Ramos (cell line): ENCODE measurements at regions not wholly inside any gene's neighbourhood (a gene's known extent, or its start where the extent isn't known, plus 50 kb on each side); places are given as distances from the start of the nearest gene placed in this dataset.

Source experiments
- in situ Hi-C: fragments of 300-500 bp; cut with MboI; formaldehyde crosslinking; loops from one replicate; pipeline ENCODE4 v1.14.3; 2022; ENCODE audit warnings: low sequenced_read_pairs; ENCODE audit not compliant: unreplicated experiment

GRCh38 chr2:120401275-120402066 lies 55.5 kb downstream of the INHBB start:
- in situ Hi-C loops, result no loop called here

DNA sequence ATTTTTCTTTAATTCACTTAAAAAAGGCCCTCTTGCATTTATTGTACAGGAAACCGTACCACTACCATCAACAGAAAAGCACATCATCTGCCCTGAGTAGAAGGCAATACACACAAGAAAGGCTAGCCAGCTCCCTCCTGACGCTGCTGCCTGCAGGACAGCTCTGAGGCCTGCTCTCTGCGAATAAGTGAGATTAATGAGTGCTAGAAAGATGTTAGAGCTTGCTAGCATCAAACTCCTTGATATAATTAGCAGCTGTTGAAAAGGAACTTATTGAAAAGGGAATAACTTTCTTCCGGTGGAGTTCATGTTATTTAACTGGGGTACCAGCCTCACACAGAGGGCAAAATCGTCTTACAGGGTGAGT lies 56.1 kb downstream of the INHBB start:
- in situ Hi-C loops, result no loop called here

- in situ Hi-C loops, result no loop called here
Observed at GRCh38 chr2:120402508-120402907, 56.6 kb downstream of the INHBB start.

GRCh38 chr2:120403261-120403660 lies 57.3 kb downstream of the INHBB start:
- in situ Hi-C loops, result no loop called here

DNA sequence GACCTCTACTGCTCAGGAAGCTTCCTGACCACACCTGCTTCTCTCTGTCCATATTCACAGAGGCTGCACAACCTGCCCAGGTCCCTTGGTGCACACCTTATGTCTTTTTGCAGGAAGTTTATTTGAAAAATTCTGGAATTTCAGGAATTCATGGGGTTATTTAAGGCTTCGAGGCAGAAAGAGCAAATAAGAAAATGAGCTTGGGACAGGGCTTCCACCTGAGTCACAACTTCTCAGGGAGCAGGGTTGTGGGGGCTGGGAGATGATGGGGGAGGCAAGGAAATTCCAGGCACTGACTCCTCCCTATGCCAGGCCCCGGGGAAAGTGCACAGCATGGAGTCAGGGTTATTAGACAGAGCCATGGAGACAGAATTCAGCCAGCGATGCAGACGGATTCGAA lies 57.7 kb downstream of the INHBB start:
- in situ Hi-C loops, result no loop called here

- in situ Hi-C loops, result no loop called here
Observed at GRCh38 chr2:120404274-120404673, 58.3 kb downstream of the INHBB start.

GRCh38 chr2:120404941-120405758 lies 59.2 kb downstream of the INHBB start:
- in situ Hi-C loops, result no loop called here

GRCh38 chr2:120405759-120406099 lies 59.8 kb downstream of the INHBB start:
- in situ Hi-C loops, result no loop called here

DNA sequence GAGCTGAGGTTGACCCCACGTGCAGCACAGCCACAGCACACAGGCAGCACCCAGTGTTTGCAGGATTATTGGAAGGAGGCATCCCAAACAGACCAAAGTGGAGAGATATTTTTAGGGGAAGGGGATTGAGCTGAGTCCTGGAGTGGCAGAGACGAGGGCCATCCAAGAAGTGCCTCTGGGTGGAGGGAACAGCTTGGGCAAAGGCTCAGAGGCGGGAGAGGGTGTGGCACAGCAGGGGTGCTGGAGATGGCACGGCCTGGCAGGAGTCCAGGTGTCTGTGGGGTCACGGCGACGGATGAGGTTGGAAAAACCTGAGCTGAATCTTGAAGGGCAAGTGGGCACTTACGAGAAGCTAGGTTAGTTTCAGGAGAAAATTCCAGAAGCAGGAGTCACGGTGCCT lies 60.6 kb downstream of the INHBB start:
- in situ Hi-C loops, result no loop called here

DNA sequence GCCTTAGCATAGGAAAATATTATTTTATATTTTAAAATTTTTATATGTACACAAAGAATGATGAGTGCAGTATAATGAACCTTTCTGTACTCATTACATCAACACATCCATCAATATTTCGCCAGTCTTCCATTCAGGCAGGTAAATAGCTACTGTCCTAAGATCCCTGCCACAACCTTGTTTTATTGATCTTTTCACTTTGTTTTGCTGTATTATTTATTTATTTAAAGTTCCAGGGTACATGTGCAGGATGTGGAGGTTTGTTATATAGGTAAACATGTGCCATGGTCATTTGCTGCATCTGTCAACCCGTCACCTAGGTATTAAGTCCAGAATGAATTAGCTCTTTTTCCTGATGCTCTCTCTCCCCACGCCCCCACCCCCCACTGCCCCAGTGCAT lies 64.6 kb downstream of the INHBB start:
- in situ Hi-C loops, result no loop called here

DNA sequence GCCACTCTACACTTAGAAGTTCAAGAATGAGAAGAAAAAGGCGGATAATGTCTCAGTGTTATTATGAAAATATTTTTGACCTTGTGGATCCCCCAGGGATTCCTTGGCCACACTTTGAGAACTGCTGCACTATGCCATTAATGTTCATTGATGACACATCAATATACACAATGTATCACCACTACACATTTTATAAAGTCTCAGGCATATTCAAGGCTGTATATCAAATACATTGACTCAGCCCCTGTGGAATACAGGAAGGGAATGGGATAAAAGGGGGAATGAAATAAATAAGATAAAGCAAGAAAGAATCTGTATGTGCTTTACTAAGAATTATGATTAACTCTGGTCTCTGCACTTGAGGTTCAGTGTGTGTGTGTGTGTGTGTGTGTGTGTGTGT lies 69.1 kb downstream of the INHBB start:
- in situ Hi-C loops, result no loop called here

DNA sequence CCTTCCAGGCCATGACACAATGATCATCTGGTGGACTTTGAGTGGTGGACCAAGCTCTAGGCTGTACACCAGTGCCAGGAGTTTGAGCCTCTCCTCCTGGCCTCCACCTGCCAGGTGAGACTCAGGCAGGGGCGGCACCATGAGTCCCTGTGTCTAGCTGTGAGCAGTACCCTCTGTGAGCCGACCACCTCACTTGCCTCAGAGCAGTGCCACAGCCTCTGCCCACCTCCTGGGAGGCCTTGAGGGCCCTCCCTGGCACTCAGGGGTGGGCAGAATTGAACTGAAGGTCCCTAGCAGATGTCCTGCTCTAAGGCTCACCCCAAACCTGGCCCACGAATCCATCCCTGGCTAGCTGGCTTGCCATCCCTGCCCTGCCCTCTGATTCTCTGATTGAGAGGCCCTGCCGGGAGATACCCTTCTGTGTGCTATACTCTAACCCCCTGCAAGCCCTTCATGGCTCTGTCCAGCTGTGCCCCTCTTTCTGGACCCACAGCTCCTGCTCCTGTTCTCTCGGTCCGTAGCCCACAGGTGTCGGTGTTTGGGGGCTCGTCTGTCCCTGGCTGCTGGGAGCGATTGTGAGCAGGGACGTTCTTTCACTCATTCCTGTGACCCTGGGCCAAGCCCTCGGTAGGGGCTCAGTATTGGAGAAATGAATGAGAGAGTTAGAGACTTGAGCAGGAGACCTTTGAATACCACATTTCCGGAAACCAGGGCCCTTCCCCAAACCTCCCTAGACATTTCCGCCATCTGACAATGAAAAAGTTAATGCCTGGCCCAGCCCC lies 70.0 kb downstream of the INHBB start:
- in situ Hi-C loops, result no loop called here

DNA sequence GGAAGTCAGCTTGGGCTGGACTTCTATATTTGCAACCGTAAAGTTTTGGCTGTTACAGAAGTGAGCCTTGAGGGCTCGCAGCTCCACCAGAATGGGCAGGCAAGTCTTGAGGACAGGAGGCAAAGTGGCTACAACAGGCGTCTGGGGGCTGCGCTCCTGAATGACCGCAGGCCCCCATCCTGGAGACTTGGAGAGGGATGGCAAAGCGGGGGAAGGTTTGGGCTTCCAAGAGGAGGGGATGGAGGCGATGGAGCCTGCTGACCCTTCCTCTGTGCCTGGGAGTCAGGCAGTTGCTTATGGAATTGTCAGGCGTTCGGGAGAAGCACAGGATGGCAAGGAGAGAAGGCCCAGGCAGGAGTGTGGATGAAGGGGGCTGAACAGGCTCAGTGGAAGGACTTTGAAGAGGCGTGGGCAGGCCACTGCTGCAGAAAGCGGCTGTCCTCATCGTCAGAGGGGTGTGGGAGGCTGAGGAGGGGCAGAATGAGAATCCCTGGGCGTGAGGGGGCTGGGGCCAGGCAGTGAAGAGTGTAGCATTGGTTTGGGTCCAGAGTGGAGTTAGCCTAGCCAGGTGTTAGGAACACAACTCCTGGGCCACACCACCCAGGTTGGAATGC lies 72.3 kb downstream of the INHBB start:
- in situ Hi-C loops, result no loop called here

DNA sequence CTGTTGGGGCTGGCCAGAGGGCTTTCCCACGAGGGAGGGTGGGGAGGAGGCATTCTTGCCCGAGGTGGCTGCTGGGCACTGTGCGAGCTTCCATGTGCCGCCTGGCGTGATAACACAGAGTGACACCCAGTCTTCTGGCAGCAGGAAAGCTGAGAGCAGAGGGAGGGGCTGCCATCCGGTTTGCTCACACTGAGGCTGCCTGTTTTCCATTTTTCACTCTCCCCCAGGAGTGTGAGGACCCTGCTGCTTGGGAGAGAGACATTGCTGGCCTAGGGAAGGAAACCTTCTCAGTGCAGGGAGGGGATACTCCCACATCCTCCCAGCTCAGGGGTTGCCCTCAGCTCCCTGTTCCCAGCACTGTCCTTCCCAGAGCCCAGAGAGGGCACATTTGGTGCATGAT lies 73.1 kb downstream of the INHBB start:
- in situ Hi-C loops, result no loop called here

- in situ Hi-C loops, result no loop called here
Observed at GRCh38 chr2:120419955-120420354, 74.0 kb downstream of the INHBB start.

DNA sequence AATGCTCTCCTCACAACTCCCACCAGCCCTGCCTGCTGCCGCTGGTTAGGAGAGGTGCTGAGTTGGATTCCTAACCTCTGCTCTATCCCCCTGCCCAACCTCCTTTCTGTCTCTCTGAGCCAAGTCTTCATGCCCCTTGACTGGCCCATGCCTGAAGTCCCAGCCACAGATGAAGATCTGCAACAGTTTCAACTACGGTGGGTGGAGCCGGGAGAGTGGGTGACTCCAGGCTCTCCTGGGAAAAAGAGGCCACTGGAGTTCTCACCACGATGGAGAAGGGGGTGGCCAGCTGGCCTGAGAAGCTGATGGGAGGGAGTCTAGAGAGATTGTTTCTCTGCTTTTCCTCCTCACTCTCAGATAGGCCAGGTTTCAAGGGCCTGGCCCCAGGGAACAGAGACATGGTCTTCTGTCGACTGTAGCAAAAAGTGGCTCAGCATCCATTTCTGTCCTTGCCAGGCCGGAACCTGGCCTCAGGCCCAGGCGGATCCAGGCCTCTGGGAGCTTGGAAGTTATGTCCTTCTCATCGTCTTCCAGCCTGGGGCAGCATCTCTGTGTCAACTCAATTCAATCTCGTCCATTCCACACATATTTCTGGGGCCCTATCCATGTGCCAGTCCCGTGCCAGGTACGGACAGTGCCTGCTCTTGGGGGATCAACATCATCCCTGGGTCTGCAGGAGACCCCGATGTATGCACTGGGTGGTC lies 75.3 kb downstream of the INHBB start:
- in situ Hi-C loops, result no loop called here

- in situ Hi-C loops, result no loop called here
Observed at GRCh38 chr2:120421830-120422175, 75.9 kb downstream of the INHBB start.

- in situ Hi-C loops, result no loop called here
Observed at GRCh38 chr2:120422465-120423160, 76.7 kb downstream of the INHBB start.

DNA sequence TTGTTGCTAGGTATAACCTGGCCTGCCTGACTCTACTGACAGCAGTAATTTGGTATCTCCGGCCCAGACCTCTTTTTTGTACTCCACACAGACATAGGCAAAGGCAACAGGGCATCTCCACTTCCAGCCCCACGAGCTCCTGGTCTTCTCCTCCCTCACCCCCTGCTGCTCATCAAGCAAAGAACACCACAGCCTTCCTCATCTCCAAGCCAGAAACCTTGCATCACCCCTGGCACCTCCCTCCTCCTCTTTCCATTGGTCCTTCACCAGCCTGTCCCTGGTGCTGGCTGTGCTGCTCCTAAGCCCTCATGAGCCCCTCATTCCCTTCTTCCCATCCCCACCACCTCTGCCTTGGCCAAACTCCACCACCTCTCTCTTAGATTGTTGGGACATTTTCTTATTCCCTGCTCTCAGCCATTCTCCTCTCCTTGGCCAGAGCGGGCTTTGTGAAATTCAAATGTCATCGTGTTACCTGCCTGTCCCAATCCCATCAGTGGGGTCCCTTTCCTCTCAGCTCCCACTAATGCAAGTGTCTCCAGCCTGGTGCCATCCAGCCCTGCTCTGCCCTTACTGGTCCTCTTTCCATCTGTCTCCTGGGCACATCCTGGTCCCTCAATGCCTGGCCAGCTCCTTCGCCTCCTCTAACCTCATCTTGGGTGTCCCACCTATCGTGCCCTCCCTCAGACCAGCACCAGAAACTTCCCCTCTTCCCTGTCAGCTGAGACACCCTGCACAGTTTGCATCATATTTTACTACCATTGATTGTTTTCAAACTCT lies 77.4 kb downstream of the INHBB start:
- in situ Hi-C loops, result no loop called here
